Anterior cingulate cortex (tissue), 58 donors: ENCODE measurements at regions not wholly inside any gene's neighbourhood (a gene's known extent, or its start where the extent isn't known, plus 50 kb on each side); places are given as distances from the start of the nearest gene placed in this dataset.
A peak's percentile ranks its signal among the peaks of the same experiment; 100 is the strongest.
"Not testable (repeated sequence)": the region's sequence is repeated elsewhere in the genome, so short reads cannot be mapped to it uniquely, and the experiment has no call there.

Experiments
- DNase-seq, 58 donors: peaks; one replicate each; lab custom pipeline; 2025; lab: John Stamatoyannopoulos, UW

DNA sequence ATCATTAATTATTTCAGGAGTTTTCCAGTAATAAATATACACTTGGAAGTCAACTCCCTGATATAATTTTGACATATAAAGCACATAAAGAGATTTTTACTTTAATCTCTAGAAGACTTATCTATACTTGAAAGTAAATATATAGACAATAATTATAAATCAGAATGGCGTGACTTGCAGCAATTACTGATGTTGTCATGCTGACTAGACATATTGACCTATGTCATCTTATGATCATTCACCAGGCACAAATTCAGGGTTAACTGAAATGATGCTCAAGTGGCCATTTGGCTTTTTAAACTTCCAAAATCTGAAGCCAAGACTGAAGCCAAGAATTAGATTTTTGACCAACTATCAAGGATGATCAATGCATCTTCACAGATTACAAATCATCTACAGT, 192.2 kb downstream of the MCHR2 start:
- DNase-seq: no peak

DNA sequence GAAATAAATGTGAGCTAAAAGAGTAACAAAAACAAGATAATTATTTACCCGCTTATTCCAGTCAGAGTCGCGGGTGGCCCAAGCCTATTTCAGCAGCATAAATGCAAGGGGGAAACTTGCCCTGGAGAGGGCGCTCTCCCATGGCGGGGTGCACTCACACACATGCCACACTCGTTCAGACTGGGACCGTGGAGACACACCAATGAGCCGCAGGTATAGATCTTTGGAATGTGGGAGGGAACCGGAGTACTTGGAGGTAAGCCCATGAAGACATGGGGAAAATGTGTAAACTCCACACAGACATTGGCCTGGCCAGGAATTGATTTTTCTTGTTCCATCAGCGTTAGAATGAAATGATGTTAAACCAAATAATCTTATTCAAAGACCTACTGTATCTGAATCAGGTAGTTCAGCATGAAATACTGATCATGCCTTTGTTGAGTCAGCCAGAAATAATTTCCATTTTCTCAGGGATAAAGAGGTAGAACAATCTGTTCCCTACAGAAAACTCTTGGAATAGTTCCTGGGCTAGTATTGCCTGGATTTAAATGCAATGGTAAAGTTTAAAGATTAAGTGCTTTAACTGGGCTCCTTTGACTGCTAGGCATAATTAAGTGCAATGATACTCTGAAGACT, 191.5 kb downstream of the MCHR2 start:
- DNase-seq: no peak

DNA sequence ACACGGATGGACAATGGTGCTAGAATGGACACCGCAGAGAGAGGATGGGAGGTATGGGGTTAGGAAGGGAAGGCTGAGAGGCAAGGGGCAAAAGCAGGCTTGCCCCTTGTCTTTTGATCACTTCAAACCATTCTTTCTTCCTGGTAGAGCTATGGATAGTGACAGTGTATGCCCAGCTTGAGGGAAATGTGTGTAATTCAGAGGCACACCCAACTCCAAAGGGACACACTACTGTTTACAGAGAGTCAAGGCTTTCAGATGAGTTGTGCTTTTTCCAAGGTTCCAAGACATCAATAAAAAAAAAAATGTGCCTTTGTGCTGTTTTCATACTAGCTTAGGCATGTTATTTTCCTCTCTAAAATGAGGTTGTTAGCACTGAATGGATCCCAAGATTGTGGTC, 185.0 kb downstream of the MCHR2 start:
- no peak for DNase-seq

DNA sequence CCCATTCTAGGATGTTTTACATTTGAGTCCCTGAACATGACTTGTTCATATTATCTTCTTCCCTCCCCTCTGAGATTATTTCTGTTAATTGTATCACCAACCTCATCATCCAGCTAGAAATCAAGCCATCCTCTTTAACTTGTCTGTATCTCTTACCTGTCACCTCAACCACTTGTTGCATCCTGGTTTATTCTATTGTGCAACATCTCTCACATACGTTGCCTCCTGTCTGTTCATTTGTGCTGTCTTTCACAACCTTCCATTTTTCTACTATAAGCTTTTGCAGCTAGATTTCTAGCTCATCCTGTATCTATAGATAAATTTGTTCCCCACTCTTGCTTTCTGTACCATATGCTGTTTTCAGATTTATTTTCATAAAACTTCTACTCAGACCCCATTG, 183.7 kb downstream of the MCHR2 start:
- no peak for DNase-seq

DNA sequence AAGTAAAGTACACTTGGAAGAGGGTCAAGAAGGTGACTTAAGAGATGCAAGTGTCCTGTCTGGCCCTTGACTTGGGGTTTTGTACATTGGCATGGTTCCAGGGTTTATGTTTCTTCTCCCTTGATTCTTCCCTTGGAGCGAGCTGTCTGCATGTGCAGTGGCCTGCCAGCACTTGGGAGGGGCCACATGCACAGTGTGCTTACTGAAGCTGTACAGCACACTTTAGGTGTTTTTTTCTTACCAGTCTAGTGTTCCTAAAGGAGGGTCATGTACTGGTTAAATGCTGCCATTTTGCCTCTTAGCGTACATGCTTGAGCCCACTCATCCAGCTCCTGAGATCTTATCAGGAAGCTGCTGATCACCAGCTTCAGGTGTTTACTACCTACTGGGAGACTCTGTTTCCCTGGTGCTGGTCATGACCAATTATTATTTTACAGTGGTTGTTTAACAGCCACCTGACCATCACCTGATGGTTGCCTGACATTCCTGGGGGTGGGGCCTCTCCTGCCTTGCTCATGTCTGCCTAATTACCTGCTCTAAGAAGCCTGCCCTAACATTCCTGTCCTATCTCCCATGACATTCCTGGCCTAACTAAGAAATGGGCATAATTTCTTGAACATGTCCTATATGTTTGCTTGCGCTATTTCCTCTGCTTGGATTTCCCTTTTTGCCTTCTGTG, 182.9 kb downstream of the MCHR2 start:
- DNase-seq: no peak

DNA sequence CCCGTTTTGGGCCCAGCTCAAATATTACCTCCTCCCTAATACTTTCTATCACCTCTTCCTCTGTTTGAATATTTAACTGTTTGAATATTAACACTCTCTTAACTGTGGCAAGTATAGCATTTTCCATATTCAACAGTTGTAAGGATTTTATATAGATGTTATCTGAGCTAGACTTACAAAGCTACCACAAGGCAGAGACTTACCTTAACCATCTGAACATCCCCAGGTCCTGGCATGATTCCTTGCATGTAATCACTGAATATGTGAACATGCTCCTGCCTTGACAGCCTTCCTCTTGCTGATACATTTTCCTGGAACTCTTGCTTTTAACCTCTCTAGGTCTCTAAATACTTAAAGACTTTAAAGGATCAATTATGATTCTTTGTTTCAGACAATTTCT, 182.4 kb downstream of the MCHR2 start:
- no peak for DNase-seq

DNA sequence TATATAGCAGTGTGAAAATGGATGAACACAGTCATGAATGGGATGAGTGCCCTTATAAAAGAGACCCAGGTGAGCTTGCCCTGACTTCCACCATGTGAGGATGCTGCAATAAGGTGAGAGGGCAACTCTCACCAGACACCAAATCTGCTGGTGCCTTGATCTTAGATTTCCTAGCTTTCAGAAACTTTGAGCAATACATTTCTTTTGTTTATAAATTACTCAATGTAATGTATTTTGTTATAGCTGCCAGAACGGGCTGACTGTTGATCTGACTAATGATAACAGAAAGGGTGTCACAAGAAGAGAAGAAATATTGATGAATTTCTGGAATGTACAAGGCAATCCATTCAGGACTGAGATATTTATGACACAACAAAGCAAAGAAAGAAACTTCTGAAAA, 180.5 kb downstream of the MCHR2 start:
- no peak for DNase-seq

DNA sequence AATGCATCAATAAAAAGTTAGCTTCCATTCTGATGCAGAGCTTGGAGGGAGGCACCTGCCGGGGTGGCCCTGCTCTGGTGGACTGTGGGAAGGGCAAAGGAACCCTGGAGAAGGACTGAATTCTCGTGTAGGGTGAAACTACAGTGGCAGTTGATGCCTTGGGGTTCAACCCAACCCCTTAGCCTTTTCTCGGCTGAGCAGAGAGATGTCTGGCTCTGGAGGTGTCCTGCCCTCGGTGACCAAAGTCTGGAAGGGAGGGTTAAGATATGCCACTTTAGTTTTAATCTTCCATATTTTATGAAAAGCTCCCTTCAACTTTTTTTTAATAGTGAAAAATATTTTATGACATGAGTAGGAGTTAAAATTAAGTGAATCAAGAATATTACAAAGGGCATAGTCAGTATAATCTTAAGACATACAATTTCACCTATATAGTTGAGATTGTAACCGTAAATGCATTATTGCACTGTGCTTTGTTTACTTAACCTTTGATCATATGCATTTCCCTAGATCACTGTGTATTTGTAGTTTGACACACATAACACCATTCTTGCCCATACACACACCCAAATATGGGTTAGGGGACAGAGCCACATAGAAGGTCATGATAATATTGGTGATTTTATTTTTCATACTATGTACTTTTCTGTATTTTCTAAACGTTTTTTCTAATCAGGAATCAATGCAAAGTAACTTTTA, 179.6 kb downstream of the MCHR2 start:
- DNase-seq: no peak

DNA sequence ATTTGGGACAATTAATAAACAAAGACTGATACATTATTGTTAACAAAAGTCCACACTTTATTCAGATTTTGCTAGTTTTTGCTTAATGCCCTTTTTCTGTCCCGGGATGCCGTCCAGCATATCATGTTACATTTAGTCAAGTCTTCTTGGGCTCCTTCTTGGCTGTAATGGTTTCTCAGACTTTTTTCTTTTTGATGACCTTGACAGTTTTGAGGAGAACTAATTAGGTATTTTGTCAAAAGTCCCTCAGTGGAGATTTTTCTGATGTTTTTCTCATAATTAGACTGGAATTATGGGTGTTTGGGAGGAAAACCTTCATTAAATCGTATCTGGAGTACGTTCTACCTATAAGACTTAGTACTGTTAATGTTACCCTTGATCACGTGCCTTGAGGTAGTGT, 177.2 kb downstream of the MCHR2 start:
- DNase-seq: no peak

DNA sequence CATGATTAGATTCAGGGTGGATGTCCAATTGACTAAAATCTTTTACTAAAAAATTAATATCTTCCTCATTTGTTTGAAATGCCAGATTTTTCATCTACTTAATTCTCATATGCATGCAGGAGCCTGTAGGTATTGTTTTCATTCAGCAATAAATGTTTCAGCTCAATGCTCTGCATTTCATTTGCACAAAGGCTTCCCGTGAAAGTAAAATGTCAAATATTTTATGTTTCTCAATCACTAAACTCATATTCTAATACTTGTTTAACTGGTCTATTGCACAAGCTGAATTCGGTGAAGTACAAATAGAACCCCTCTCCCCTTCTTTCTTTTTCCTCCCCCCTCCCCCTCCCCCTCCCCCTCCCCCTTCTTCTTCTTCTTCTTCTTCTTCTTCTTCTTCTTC, 175.9 kb downstream of the MCHR2 start:
- DNase-seq: no peak

DNA sequence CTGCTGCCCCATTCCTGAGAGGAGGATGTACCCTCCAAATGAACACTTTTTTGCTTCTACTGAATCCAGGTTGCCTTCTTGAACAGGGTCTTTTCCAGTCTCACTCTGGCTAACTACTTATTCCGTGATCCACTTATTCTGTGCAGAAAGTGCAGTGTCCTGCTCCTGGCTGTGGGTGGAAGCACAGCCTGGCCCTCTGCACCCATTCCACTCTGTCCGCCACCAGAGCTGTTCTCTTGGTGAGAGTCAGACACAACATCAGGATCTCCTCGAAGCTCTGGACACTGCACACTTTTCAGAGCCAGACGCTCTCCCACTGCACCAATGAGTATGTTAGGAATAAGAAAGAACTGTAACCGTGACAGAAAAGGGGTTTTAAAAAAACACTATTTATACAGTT, 174.2 kb downstream of the MCHR2 start:
- DNase-seq: no peak

DNA sequence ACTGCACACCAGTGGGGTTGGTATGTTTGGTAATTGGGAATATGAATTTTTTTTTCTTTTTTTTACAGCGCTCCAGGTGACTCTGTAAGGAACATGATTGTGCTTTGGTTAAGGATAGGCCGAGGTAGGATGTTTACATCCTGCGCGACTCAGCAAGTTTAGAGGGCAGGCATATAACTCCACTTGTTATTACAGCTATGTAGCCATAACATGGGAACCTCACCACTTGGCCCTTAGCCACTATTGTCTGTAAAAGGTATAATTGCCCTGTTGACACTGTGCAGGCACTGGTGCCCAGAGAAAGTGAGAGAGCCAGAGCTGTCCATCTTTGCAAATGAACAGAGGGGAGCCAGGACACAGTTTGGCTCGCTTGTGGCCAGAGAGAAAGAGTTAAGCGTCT, 172.9 kb downstream of the MCHR2 start:
- no peak for DNase-seq

DNA sequence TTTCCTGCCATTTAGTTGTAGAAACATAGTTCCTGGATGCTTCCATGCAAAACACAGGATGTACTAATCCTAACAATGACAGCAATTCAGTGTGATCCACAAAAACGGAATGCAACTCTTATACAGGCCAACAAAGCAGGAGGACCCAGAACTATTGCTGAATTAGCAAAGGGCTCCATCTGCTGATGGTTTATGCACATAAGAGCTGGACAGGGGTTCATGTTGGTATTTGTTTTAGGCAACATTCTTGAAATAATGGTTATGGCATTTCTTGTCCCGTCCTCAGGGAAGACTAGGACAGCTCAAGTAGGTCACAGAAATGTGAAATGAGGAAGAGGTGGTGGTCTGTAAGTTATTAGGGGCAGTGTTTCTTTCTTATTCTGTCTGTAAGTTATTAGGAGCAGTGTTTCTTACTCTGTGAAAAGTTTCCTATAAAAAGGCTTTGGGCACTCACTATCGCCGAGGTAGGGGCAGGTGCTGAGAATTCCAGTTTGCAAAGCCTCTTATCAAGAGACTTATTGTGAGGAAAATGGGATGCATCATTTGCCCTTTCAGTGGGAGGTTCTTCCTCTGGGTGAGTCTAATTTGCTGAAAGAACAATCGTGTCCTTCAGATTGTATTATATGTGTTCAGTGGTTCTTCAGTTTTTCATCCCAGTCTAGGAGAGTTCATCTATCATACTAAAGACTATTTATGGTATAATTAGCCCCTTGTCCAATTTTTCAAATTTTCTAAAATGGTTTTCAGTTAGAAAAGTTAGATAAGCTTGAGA, 171.1 kb downstream of the MCHR2 start:
- DNase-seq: peak in 9 of 58 donors; percentile 1 to 44 (median 4)

DNA sequence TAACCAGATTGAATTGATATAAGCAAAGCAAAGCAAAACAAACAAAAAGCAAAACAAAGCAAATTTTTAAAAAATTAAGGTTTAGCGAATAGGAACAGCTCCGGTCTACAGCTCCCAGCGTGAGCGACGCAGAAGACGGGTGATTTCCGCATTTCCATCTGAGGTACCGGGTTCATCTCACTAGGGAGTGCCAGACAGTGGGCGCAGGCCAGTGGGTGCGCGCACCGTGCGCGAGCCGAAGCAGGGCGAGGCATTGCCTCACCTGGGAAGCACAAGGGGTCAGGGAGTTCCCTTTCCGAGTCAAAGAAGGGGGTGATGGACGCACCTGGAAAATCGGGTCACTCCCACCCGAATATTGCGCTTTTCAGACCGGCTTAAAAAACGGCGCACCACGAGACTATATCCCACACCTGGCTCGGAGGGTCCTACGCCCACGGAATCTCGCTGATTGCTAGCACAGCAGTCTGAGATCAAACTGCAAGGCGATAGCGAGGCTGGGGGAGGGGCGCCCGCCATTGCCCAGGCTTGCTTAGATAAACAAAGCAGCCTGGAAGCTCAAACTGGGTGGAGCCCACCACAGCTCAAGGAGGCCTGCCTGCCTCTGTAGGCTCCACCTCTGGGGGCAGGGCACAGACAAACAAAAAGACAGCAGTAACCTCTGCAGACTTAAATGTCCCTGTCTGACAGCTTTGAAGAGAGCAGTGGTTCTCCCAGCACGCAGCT, 170.3 kb downstream of the MCHR2 start:
- not testable (repeated sequence) for DNase-seq

DNA sequence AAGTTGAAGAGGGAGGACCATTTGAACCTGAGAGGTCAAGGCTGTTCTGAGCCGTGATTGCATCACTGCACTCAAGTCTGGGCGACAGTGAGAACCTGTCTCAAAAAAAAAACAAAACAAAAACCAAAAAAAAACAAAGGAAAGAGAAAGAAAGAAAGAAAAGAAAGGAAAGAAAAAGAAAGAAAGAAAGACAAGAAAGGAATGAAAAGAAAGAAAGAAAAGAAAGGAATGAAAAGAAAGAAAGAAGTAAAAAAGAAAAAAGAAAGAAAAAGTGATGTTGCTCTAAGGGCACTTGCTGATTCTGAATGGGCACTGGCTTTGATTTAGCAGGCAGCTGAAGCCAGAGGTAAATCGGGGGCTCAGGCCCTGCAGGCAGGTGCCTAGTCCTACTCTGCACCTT, 161.0 kb downstream of the MCHR2 start:
- no peak for DNase-seq

DNA sequence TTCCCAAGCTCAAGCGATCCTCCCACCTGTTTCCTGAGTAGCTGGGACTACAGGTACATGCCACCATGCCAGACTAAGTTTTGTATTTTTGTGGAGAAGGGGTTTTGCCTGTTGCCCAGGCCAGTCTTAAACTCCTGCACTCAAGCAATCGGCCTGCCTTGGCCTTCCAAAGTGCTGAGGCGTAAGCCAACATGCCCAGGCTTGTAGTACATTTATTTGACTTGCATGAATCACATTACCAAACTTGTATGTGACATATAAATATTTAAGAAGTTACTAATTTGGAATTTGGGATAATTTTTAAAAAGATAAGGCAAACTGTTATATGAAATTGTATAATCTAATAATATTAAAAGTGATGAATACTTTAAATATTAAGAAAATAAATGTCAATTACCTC, 157.6 kb downstream of the MCHR2 start:
- DNase-seq: no peak

DNA sequence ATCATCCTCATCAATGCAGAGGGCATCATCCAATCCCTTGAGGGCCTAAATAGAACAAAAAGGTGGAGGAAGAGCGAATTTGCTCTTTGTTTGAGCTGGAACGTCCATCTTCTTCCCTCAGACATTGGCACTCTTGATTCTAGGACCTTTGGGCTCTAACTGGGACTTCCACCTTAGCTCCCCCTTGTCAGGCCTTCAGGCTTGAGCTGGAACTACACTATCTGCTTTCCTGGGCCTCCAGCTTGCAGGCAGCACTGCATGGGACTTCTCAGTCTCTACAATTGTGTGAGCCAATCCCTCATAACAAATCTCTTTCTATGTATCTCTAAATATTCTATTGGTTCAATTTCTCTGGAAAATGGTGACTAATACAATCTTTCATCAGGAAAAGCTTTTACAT, 155.4 kb downstream of the MCHR2 start:
- DNase-seq: no peak

DNA sequence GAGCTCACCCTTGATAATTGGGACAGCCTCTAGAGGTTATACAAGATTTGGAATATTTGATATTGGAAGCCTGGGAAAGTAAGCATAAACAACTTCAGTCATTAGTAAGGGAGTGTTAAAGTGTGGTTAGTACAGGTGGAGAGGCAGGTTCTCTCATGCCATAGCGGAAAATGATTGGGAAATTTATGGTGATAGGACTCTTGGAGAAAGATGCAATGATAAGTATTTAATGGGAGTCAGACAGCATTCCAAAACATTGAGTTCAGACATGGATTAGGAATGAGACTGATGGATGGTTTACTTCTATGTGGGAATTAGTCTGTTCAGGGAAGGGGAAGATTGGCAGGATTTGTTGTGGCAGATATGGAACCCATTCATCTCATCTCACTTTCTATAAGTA, 152.7 kb downstream of the MCHR2 start:
- no peak for DNase-seq

DNA sequence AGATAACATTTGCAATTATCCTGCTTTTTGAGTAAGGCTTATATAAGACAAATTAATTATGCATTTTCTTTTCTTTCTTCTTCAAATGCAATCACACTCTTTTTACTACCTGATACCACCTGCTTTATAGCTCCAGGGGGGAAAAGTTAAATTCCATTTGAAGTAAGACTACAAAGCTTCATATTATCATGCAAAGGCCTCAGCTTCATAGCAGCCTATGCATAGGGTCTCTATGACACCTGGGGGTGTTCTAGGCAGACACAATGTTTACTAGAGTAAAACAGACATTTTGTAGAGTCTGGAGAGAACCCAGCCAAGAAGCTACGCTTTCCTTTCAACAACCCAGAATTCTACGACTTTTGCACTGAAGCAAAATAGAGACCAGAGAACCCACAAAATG, 148.0 kb downstream of the MCHR2 start:
- no peak for DNase-seq

DNA sequence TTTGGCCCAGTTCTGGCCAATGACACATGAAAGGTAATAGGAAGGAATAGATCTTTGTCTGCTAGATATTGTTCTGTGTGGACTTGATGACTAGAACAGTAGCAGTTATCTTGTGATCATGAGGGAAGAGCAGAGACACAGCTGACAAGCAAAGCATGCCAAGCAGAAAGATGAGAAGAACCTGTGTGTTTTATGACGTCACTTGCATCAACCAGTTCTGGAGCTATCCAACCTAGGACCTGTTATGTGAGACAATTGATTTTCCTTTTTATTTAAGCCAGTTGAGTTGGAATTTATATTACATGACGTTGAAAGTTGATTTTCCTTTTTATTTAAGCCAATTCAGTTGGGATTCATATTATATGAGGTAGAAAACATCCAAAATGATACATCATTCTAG, 143.2 kb downstream of the MCHR2 start:
- no peak for DNase-seq

DNA sequence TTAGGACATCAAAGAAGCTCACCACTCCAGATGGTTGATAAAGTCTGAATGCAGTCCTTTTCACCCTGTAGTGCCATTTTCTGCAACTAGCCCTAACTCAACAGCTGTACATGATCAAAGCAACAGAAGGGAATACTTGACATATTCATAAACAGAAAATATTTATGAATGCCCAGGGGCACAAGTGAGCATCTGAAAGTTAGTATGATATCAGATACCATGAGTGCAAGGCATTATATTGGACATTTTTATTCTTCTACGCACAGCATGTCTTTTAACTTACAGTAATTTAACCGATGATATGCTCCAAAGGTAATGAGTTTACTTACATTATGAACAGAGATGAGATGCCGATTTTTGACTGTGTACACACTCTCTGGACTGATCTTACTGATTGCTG, 142.0 kb downstream of the MCHR2 start:
- DNase-seq: no peak
